HCT116 (cell line): ENCODE measurements at regions not wholly inside any gene's neighbourhood (a gene's known extent, or its start where the extent isn't known, plus 50 kb on each side); places are given as distances from the start of the nearest gene placed in this dataset.

Source experiments
- ATAC-seq: fragments of 200-7000 bp; cut with Tn5 transposase; 2 replicates; pipeline ENCODE4 v1.9.1; 2020; ENCODE audit warnings: mild to moderate bottlenecking, moderate library complexity
- BruUV-seq: library from RNA; stranded (reverse); fragments of 400-500 nt; replicated peaks from 2 replicates; lab custom pipeline; 2021; lab: Mats Ljungman, UMichigan
- CTCF ChIA-PET: fragments of 300-600 bp; sonication (Branson Sonifier 250); formaldehyde crosslinking; loops from one replicate; lab custom pipeline; 2021; ENCODE audit warnings: antibody characterized with exemption; lab: Charles Lee
- POLR2A ChIA-PET: fragments of 300-600, 350-600 bp; sonication (Branson Sonifier 250); formaldehyde crosslinking; loops from one replicate; lab custom pipeline; 2021; ENCODE audit warnings: antibody characterized with exemption; lab: Charles Lee
- RAD21 ChIA-PET, 2 experiments: fragments of 300-600 bp; sonication (Branson Sonifier 250); formaldehyde crosslinking; loops; one replicate each; lab custom pipeline; 2023; ENCODE audit warnings: low total read pairs in 2 of 2; ENCODE audit not compliant: uncharacterized antibody in 2 of 2, unreplicated experiment in 2 of 2, low non-redundant PET in 1 of 2; lab: Charles Lee
- DNase-seq: peaks from one replicate; pipeline ENCODE4 v3.0.0-alpha.2; 2010; ENCODE audit warnings: low read depth, low spot score
- H2AFZ ChIP-seq: fragments of 200-600 bp; shearing (Covaris generic), sonication (generic); 2 replicates; pipeline ENCODE4 v1.6.1; 2017; ENCODE audit warnings: low read depth, mixed run types, mixed read lengths, antibody characterized with exemption, low read length; ENCODE audit not compliant: poor library complexity, severe bottlenecking
- H3K27ac ChIP-seq: 2 replicates; pipeline ENCODE4 v1.5.1; 2012; ENCODE audit warnings: low read depth, low read length
- H3K27me3 ChIP-seq: fragments of 200-600 bp; sonication (generic); 2 replicates; pipeline ENCODE4 v1.6.1; 2016; ENCODE audit warnings: mixed run types, low read length, mixed read lengths; ENCODE audit not compliant: insufficient read depth
- H3K36me3 ChIP-seq, 2 experiments: fragments of 200-500 bp in 1 of 2; fragments of 200-600 bp in 1 of 2; sonication (Bioruptor generic) in 1 of 2; sonication (generic) in 1 of 2; 2 replicates each; pipeline versions ENCODE4 v1.5.1 to v1.6.1; 2014 to 2016; ENCODE audit warnings: low read length in 2 of 2, inconsistent platforms in 1 of 2, mixed read lengths in 1 of 2, mixed run types in 1 of 2; ENCODE audit not compliant: insufficient read depth in 2 of 2, control insufficient read depth in 1 of 2
- H3K4me1 ChIP-seq, 2 experiments: fragments of 200-600 bp in 1 of 2; sonication (generic) in 1 of 2; 2 replicates each; pipeline versions ENCODE4 v1.5.1 to v1.6.1; 2012 to 2017; ENCODE audit warnings: low read length in 2 of 2, inconsistent platforms in 1 of 2, mild to moderate bottlenecking in 1 of 2, mixed read lengths in 1 of 2, mixed run types in 1 of 2, moderate library complexity in 1 of 2; ENCODE audit not compliant: insufficient read depth in 2 of 2, control insufficient read depth in 1 of 2
- H3K4me2 ChIP-seq: fragments of 200-600 bp; sonication (generic); 2 replicates; pipeline ENCODE4 v1.6.1; 2017; ENCODE audit warnings: mixed run types, low read length, mixed read lengths
- H3K4me3 ChIP-seq, 2 experiments: fragments of 200-600 bp in 1 of 2; sonication (generic) in 1 of 2; replicated peaks in 1 of 2; 2 replicates each; pipeline ENCODE4 v1.5.1; 2011 to 2016; ENCODE audit warnings: low read length in 2 of 2, control low read depth in 1 of 2, low read depth in 1 of 2, mild to moderate bottlenecking in 1 of 2, mixed read lengths in 1 of 2, mixed run types in 1 of 2
- H3K79me2 ChIP-seq: fragments of 200-600 bp; sonication (generic); 2 replicates; pipeline ENCODE4 v1.6.1; 2017; ENCODE audit warnings: mild to moderate bottlenecking, mixed run types, low read length, moderate library complexity, mixed read lengths; ENCODE audit not compliant: insufficient read depth
- H3K9ac ChIP-seq: fragments of 200-600 bp; sonication (generic); 2 replicates; pipeline ENCODE4 v1.6.1; 2016; ENCODE audit warnings: low read length, mixed read lengths
- H3K9me2 ChIP-seq: fragments of 200-600 bp; sonication (generic), shearing (Covaris generic); 2 replicates; pipeline ENCODE4 v1.6.1; 2017; ENCODE audit warnings: mixed run types, mild to moderate bottlenecking, moderate library complexity; ENCODE audit not compliant: insufficient read depth
- H3K9me3 ChIP-seq, 2 experiments: fragments of 200-500 bp in 1 of 2; fragments of 200-600 bp in 1 of 2; sonication (Bioruptor generic) in 1 of 2; sonication (generic) in 1 of 2; 2 replicates each; pipeline ENCODE4 v1.6.1; 2014 to 2017; ENCODE audit warnings: low read length in 2 of 2, mixed read lengths in 2 of 2, inconsistent platforms in 1 of 2, low read depth in 1 of 2, mild to moderate bottlenecking in 1 of 2, mixed run types in 1 of 2, moderate library complexity in 1 of 2; ENCODE audit not compliant: control insufficient read depth in 1 of 2, insufficient read depth in 1 of 2
- H4K20me1 ChIP-seq: fragments of 200-600 bp; sonication (generic), shearing (Covaris generic); 2 replicates; pipeline ENCODE4 v1.6.1; 2017; ENCODE audit warnings: mixed run types, mild to moderate bottlenecking, moderate library complexity; ENCODE audit not compliant: insufficient read depth
- CEBPB ChIP-seq: IDR thresholded peaks from 2 replicates; pipeline ENCODE4 v1.6.1; 2012; ENCODE audit warnings: low read depth
- EGR1 ChIP-seq: IDR thresholded peaks from 2 replicates; pipeline ENCODE4 v1.6.1; 2012; ENCODE audit warnings: low read depth
- ELF1 ChIP-seq: IDR thresholded peaks from 2 replicates; pipeline ENCODE4 v1.6.1; 2012; ENCODE audit warnings: low read depth, borderline replicate concordance
- EZH2phosphoT487 ChIP-seq: fragments of 200-600 bp; IDR thresholded peaks from 2 replicates; pipeline ENCODE4 v1.6.1; 2018; ENCODE audit warnings: antibody characterized with exemption, borderline replicate concordance
- POLR2AphosphoS5 ChIP-seq: IDR thresholded peaks from 2 replicates; pipeline ENCODE4 v1.6.1; 2011; ENCODE audit warnings: mild to moderate bottlenecking, low read depth, low read length, moderate library complexity
- SRF ChIP-seq: IDR thresholded peaks from 2 replicates; pipeline ENCODE4 v1.6.1; 2012; ENCODE audit warnings: low read depth
- TCF7L2 ChIP-seq: IDR thresholded peaks from 2 replicates; pipeline ENCODE4 v1.7.0; 2011; ENCODE audit warnings: borderline replicate concordance, inconsistent platforms; ENCODE audit not compliant: insufficient read depth, insufficient read length; ENCODE audit errors: extremely low read depth
- YY1 ChIP-seq: IDR thresholded peaks from 2 replicates; pipeline ENCODE4 v1.6.1; 2011; ENCODE audit warnings: low read length, low read depth, moderate library complexity, mild to moderate bottlenecking; ENCODE audit not compliant: insufficient replicate concordance; ENCODE audit errors: extremely low read depth
- ZNF274 ChIP-seq: fragments of 200-500 bp; sonication (Bioruptor generic); IDR thresholded peaks from 2 replicates; pipeline ENCODE4 v1.6.1; 2014; ENCODE audit warnings: mild to moderate bottlenecking, low read depth, low read length, inconsistent platforms
- intact Hi-C: fragments of 100-400 bp; cut with micrococcal nuclease; formaldehyde crosslinking; loops from 2 replicates; pipeline ENCODE4 v1.10.0; 2022

- no TSS peak for BruUV-seq
- no peak for ATAC-seq
- no peaks in the 10 kb centered on the region for H3K4me1 ChIP-seq
- no peaks in the 10 kb centered on the region for H3K36me3 ChIP-seq
- ChIA-PET CTCF (interaction anchor here (1.2 kb wide), 1 partner anchor 28 kb away, joined by 3 read pairs; no protein-coding TSS in a partner anchor), POLR2A (no interaction called here), RAD21 (no interaction called here)
- no peak overlapping the region for H3K27ac ChIP-seq
- H3K79me2 ChIP-seq: no peaks in the 10 kb centered on the region
- H4K20me1 ChIP-seq: no peaks in the 10 kb centered on the region
- no peak overlapping the region for H3K4me2 ChIP-seq
- no peaks in the 10 kb centered on the region for H3K9me2 ChIP-seq
- H3K27me3 ChIP-seq: peaks cover 7% of the 10 kb centered on the region; the same call in 1 of the 2 replicates
- H3K9ac ChIP-seq: no peak overlapping the region
- no peak for TF ChIP-seq YY1
- TF ChIP-seq EGR1: no peak
- TF ChIP-seq ELF1: no peak
- no peak for TF ChIP-seq EZH2phosphoT487
- DNase-seq: no peak
- intact Hi-C loops: no loop called here
- H3K4me3 ChIP-seq: no peak overlapping the region
- no peaks in the 10 kb centered on the region for H3K9me3 ChIP-seq
- no peak overlapping the region for H2AFZ ChIP-seq
Measured at GRCh38 chr13:111401151-111401550, 80.7 kb downstream of the TEX29 start.

GRCh38 chr13:111401755-111402154 lies 81.3 kb downstream of the TEX29 start:
- Histone ChIP-seq H4K20me1 (no peaks in the 10 kb centered on the region), H3K36me3 (no peaks in the 10 kb centered on the region), H3K27me3 (peaks cover 13% of the 10 kb centered on the region; the same call in 1 of the 2 replicates), H3K9ac (no peak overlapping the region), H3K27ac (no peak overlapping the region), H3K4me3 (no peak overlapping the region)
- POLR2A ChIA-PET: no interaction called here
- TF ChIP-seq ELF1 (no peak), SRF (no peak), CEBPB (no peak), EGR1 (no peak), ZNF274 (no peak), EZH2phosphoT487 (no peak), POLR2AphosphoS5 (no peak), TCF7L2 (no peak)
- TF ChIP-seq, all 23 proteins: peak for 0
- H3K9me3 ChIP-seq: no peaks in the 10 kb centered on the region
- no peak overlapping the region for H3K4me2 ChIP-seq
- ChIA-PET CTCF (interaction anchor here (1.2 kb wide), 1 partner anchor 27 kb away, joined by 3 read pairs; no protein-coding TSS in a partner anchor), RAD21 (no interaction called here)
- no peaks in the 10 kb centered on the region for H3K9me2 ChIP-seq
- no peaks in the 10 kb centered on the region for H3K79me2 ChIP-seq
- no peak overlapping the region for H2AFZ ChIP-seq
- no peak for ATAC-seq
- intact Hi-C loops: no loop called here
- no peak for DNase-seq
- no peaks in the 10 kb centered on the region for H3K4me1 ChIP-seq
- BruUV-seq: no TSS peak
